IPS DF 4.7 (cell line): ENCODE measurements at regions not wholly inside any gene's neighbourhood (a gene's known extent, or its start where the extent isn't known, plus 50 kb on each side); places are given as distances from the start of the nearest gene placed in this dataset.
A peak's percentile ranks its signal among the peaks of the same experiment; 100 is the strongest.

Source experiments
- DNase-seq: peaks from one replicate; pipeline ENCODE4 v3.0.0-alpha.2; 2013; ENCODE audit warnings: low spot score; ENCODE audit errors: extremely low read depth

- no peak for DNase-seq
These were observed 54.7 kb upstream of the DSCAM start for GRCh38 chr21:40901691-40902090.

DNA sequence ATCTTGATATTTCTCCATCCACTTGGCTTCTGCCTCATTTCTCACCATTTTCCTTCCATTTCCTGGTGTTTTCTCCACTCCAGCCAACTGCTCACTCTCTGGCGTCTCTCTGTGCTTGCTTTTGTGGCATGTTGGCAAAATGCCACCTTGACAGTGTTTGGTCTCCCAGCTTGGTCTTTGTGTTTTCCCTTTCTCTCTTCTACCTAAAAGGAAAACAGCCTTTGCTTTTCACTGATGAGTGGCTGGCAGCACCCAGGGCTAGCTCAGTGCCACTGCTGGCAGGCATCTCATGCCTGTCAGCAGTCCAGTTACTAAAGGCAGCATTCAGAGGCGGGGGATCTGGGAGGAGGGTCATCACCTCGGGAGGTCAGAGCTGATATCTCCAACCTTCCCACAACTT lies 55.3 kb upstream of the DSCAM start:
- no peak for DNase-seq

DNA sequence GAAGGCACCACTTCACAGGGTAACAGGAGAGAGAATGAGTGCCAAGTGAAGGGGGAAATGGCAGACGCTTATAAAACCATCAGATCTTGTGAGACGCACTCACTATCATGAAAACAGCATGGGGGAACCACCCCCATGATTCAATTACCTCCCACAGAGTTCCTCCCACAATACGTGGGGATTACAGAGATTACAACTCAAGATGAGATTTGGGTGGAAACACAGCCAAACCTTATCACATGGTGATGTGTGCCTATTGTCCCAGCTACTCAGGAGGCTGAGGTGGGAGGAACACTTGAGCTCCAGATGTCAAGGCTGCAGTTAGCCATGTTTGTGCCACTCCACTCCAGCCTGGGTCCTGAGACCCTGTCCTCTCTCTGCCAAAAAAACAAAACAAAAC lies 56.0 kb upstream of the DSCAM start:
- no peak for DNase-seq

- DNase-seq = no peak
These were observed 58.3 kb upstream of the DSCAM start for GRCh38 chr21:40905251-40905650.

DNA sequence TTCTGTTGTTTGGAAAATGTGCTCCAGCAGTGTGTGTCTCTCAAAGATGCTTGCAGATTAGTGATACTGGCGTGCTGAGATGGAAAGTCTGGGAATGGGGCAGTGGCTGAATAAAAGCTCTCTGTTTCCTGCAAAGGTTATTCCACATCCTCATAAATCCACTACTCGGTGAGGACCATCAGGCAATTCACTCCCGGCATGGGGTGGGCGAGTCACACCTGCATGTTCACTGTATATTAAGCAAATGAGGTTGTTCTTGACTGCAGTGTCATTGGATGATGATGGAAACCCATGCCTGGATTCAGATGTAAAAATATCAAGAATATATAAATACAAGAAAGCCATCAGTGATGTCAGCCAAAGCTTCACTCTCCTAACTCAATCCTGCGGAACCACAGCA lies 65.4 kb upstream of the DSCAM start:
- DNase-seq = no peak

- DNase-seq = no peak
These were observed 68.2 kb upstream of the DSCAM start for GRCh38 chr21:40915114-40915513.

DNA sequence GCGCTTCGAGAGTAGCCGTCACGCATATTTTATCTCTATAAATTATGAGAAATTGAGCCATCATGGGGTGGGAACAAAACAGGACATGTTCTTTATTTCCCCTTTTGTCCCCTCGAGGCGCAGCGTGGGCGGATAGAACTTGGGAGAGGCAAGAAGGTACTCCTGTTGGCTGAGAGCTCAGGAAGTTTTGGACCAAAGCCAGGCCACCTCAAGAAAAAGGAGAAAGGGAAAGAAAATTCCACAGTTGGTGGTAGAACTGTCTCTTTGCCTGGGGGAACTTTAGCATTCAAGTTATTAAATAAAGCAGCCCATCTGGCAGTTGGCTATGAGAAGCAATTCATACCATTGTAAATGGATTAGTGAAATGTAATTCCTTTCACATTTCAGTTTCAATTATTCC lies 76.4 kb upstream of the DSCAM start:
- DNase-seq = no peak

- no peak for DNase-seq
These were observed 76.9 kb upstream of the DSCAM start for GRCh38 chr21:40923901-40924300.

DNA sequence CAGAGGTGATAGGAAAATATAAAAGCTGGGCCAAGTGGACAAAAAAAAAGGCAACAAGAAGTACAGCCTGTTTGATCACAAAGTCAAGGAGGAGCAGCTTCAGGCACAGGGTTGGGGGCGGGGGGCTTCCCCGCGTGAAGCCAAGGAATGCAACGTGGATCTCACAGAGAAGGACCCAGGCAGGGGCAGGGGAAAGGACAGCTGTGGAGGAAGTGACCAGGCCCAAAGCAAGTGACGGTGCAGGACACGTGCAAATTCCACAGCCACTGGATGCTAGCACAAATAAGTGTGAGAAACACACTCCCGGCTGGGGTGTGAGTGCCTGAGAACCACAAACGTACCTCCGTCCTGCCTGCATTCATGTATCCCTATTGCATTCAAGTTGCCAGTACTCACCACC lies 77.7 kb upstream of the DSCAM start:
- no peak for DNase-seq

- no peak for DNase-seq
These were observed 79.3 kb upstream of the DSCAM start for GRCh38 chr21:40926238-40926637.

DNA sequence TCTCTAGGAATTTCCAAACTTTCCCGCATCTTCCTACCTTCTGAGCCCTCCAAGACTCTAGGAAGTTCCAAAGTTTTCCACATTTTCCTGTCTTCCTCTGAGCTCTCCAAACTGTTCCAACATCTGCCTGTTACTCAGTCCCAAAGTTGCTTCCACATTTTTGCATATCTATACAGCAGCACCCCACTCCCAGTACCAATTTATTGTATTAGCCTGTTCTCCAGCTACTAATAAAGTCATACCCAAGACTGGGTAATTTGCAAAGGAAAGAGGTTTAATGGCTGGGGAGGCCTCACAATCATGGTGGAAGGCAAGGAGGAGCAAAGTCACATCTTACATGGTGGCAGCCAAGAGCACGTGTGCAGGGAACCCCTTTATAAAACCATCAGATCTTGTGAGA lies 82.9 kb upstream of the DSCAM start:
- no peak for DNase-seq

GRCh38 chr21:40931197-40931596 lies 84.2 kb upstream of the DSCAM start:
- DNase-seq = no peak

DNA sequence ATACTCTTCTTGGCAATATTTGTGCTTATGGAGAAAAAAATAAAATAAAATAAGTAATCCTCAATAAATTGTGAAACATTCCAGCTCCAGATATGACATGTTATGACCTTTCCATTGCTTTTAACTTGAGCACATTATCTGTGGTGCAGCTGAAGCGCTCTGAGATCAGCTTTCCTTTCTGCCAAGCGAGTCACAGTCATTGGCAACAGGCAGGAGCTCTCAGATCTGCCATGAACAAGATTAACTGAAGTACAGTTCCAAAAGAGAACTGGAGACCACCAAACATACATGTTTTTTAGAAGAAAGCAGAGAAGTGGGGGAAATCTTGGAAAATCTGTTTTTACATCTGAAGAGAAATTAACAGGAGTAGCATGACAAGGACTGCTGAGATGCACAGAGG lies 89.2 kb upstream of the DSCAM start:
- no peak for DNase-seq

DNA sequence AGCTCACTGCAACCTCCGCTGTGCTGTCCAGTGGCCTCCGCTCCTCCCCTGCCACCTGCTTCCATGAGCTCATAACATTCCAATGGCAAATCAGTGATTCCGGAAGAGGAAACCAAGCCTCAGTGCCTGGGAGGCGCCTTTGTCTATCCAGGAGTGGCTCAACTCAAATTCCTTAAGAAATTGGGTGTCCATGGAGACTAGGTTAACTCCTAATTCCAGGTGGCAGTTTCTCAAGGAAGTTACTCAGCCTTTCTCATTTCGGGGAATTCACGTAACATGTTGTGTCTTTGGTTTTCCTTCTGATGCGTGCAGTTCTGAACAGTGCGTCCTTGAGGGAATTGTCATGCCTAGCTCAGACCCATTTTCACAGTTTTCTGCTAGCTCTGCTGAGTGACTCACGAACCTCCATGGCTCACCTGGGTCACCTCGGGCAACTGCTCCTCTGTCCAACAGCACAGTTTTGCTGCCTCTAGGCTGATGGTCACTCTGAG lies 89.9 kb upstream of the DSCAM start:
- DNase-seq = no peak

GRCh38 chr21:40938078-40938477 lies 91.1 kb upstream of the DSCAM start:
- DNase-seq = no peak

DNA sequence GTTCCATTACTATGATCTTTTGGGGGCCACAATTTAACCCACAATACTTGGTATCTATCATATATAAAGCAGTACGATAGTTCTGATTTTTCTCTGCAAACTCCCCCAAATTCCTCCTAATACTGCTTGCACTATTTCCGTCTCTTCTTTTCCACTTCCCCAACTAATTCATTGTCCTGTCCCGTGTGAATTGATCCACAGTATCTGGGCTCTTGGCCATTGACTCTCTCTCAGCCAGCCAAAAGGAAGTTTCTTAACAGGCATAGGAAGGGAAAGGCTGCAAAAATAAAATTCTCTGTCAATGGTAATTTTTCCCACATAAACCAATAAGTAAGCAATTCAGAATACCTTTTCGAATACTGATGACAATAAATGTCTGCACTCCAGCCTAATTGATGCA lies 91.7 kb upstream of the DSCAM start:
- DNase-seq = no peak

DNA sequence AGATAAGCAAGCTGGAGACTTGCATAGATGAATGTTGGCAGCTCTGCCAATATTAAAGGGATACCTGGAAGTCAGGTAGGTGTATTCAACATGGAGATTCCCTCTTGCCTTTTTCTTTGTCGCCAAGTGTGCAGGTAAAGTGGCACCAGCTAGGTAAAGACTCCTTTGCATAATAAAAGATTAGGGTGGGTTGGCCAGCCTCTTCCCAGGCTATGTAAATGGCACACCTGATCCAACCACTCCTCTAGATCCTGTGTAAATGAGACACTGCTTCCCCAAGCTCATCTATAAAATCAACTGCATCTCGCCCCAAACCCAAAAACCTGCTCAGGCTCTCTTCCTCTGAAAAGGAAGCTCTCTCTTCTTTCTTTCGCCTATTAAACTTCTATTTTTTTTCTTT lies 100.8 kb upstream of the DSCAM start:
- DNase-seq = peak; percentile 22

GRCh38 chr21:40950970-40951369 lies 104.0 kb upstream of the DSCAM start:
- DNase-seq = no peak

GRCh38 chr21:40952551-40953323 lies 105.8 kb upstream of the DSCAM start:
- DNase-seq = no peak

- DNase-seq = no peak
These were observed 117.7 kb upstream of the DSCAM start for GRCh38 chr21:40964691-40965090.

DNA sequence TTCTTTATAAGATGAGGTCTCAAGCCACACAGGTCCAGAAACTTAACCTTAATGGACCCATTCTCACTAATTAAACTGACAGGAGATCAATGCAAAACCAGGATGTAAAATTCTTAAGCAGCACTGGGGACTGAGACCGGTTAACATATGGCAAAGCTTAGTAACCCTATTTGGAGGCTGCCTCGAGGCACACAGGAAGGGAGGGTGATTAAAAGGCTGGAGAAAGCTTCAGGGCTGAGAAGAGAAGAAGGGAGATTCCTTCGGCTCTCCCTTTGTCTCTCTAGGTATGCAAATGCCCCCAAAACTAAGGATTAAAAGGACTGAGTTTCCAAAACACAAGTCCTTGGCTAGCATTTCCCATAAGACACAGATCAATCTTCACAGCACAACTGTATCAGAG lies 120.8 kb upstream of the DSCAM start:
- DNase-seq = peak; percentile 16

GRCh38 chr21:40972151-40972550 lies 125.2 kb upstream of the DSCAM start:
- DNase-seq = no peak
